ENCODE measurements at regions not wholly inside any gene's neighbourhood (a gene's known extent, or its start where the extent isn't known, plus 50 kb on each side); places are given as distances from the start of the nearest gene placed in this dataset.
"Not testable (repeated sequence)": the region's sequence is repeated elsewhere in the genome, so short reads cannot be mapped to it uniquely, and the experiment has no call there.

DNA sequence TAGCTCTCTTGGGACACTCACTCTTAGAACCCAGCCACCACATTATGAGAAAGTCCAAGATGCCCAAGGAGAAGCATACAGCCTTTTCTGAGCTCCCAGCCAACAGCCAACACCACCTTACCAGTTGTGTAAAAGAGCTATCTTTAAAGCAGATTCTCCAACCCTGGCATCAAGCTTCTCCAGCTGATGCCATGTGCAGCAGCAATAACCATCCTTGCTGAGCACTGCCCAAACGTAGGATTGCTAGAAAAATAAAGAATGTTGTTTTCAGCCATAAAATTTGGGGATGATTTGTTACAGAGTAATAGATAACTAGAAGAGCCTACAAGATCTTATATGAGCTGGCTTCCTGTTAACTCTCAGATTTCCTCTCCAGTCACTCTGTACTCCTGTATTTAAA lies 443.7 kb upstream of the DYNLRB2 start:
- Mint-ChIP-seq H3K36me3 (ENCODE audit: low read depth) (no peaks in the 10 kb centered on the region), H3K27me3 (peaks cover 21% of the 10 kb centered on the region), H3K4me1 (no peaks in the 10 kb centered on the region), H3K27ac (no peak overlapping the region), H3K9me3 (peaks cover 4% of the 10 kb centered on the region), H3K4me3 (no peak overlapping the region)
- ATAC-seq (replicated peaks) = no peak

DNA sequence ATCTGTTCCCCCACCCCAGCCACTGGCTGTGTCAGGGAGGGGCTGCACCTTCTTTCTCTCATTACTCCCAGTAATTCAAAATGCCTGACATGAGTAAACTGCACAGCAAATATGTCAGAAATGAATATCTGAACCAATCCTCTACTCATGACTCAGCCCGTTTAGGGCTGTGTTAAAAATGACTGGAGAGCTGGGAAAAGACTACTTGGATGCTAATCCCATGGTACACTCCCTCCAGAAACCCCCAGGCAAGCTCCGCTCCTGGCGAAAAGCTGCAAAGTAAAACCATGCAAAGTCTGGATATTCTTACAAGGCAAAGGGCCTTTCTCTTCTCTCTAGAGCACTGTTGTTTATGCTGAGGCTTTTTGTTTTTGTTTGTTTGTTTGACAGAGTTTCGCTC lies 448.1 kb upstream of the DYNLRB2 start:
- no peaks in the 10 kb centered on the region for H3K36me3 Mint-ChIP-seq (ENCODE audit: low read depth)
- H3K27ac Mint-ChIP-seq = no peak overlapping the region
- no peaks in the 10 kb centered on the region for H3K9me3 Mint-ChIP-seq
- peak; percentile 31 for ATAC-seq (replicated peaks)
- no peak overlapping the region for H3K4me3 Mint-ChIP-seq
- H3K27me3 Mint-ChIP-seq = peaks cover 15% of the 10 kb centered on the region
- H3K4me1 Mint-ChIP-seq = no peaks in the 10 kb centered on the region

DNA sequence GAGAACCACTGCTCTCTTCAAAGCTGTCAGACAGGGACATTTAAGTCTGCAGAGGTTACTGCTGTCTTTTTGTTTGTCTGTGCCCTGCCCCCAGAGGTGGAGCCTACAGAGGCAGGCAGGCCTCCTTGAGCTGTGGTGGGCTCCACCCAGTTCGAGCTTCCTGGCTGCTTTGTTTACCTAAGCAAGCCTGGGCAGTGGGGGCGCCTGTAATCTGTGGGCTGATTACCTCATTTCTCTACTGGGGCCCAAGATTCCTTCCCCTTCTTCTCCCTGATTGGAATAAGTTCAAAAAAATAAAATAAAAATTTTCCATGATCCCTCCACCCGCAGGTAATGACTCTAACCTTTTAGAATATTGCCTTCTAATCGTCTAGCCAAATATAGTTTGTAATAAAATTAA lies 449.3 kb upstream of the DYNLRB2 start:
- not testable (repeated sequence) for H3K36me3 Mint-ChIP-seq (ENCODE audit: low read depth); H3K4me3 Mint-ChIP-seq; H3K27ac Mint-ChIP-seq; ATAC-seq (replicated peaks); H3K4me1 Mint-ChIP-seq; H3K9me3 Mint-ChIP-seq
- peaks cover 15% of the 10 kb centered on the region for H3K27me3 Mint-ChIP-seq

DNA sequence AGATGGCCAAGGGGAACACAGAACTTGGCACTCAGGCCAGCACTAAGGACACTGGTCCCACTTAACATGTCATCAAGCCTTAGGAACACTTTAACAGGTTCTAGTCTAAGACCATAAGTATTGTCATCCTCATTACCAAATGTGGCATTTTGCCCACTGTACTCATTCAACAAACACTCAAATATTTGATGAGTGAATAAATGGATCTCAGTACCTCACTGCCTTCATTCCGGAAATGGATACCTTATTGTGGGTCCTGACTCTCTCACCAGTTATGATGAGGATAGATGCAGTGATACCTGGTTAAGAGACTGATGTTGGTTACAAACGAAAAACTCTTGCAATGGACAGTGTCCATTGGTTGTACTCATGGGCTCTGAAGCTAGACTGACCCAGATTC lies 455.2 kb upstream of the DYNLRB2 start:
- Mint-ChIP-seq H3K27me3 (peaks cover under 1% of the 10 kb centered on the region), H3K27ac (no peak overlapping the region), H3K4me3 (no peak overlapping the region), H3K36me3 (ENCODE audit: low read depth) (no peaks in the 10 kb centered on the region), H3K9me3 (no peaks in the 10 kb centered on the region), H3K4me1 (no peaks in the 10 kb centered on the region)
- ATAC-seq (replicated peaks) = no peak

DNA sequence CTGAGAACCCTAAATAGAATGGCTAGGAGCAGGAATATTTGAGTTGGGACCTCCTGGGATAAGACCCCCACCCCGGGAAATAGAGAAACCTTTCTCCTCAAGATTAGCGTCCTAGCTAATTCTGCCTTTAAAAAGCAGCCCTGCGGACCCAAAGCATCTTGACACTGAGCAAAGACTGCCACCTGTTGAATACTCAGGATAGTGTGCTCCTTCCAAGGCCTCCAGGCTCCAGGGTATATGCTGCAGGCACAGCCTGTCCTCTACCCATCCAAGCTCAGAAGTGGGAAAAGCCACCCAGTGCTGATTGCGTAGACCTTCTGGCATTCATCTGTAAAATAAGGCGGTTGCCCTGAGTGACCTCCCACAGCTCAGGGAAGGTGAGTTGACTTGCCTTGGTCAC lies 456.2 kb upstream of the DYNLRB2 start:
- Mint-ChIP-seq H3K4me3 (no peak overlapping the region), H3K9me3 (no peaks in the 10 kb centered on the region), H3K27ac (peak overlapping the region; percentile 13), H3K27me3 (no peaks in the 10 kb centered on the region), H3K36me3 (ENCODE audit: low read depth) (no peaks in the 10 kb centered on the region), H3K4me1 (no peaks in the 10 kb centered on the region)
- peak; percentile 77 for ATAC-seq (replicated peaks)

DNA sequence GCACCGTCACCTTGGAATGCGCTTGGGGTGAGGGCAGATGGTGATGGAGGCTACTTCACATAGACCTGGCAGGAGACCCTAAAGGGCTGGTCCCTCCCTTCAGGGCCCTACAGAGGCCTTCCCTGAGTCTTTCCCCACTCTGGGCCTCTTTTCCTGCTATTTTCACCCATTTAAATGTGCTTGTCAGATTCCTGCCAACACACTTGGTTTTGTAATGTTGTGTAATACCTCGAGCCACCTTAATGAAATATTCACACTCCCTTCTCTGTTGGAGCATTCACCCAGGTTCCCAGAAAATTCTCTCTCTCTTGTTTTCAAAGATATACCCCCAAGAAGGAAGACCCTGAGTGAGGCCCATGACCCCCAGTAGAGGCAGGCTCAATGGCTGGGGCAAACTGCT lies 456.6 kb upstream of the DYNLRB2 start:
- H3K4me3 Mint-ChIP-seq = no peak overlapping the region
- no peaks in the 10 kb centered on the region for H3K9me3 Mint-ChIP-seq
- H3K27me3 Mint-ChIP-seq = no peaks in the 10 kb centered on the region
- ATAC-seq (replicated peaks) = no peak
- H3K27ac Mint-ChIP-seq = peak overlapping the region; percentile 13
- H3K4me1 Mint-ChIP-seq = no peaks in the 10 kb centered on the region
- H3K36me3 Mint-ChIP-seq (ENCODE audit: low read depth) = no peaks in the 10 kb centered on the region

DNA sequence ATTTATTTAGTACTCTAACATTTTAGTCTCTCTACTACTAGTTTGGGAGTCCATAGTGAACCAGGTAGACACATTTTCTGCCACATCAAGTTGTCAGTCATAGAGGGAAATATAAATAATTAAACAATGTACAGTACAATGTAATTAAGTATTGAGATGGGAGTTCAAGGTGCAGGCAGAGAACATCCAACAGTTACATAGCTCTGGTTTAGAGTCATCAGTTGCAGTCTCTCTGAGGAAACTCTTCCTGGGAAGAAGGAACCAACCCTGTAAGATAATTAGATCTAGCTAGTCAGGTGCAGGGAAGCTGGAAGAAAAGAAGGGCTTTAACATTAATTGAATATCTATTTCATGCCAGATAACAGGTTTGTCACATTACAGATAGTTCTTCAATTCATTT lies 457.9 kb upstream of the DYNLRB2 start:
- Mint-ChIP-seq H3K27me3 (no peaks in the 10 kb centered on the region), H3K36me3 (ENCODE audit: low read depth) (no peaks in the 10 kb centered on the region), H3K27ac (no peak overlapping the region), H3K9me3 (no peaks in the 10 kb centered on the region), H3K4me3 (no peak overlapping the region), H3K4me1 (no peaks in the 10 kb centered on the region)
- no peak for ATAC-seq (replicated peaks)

DNA sequence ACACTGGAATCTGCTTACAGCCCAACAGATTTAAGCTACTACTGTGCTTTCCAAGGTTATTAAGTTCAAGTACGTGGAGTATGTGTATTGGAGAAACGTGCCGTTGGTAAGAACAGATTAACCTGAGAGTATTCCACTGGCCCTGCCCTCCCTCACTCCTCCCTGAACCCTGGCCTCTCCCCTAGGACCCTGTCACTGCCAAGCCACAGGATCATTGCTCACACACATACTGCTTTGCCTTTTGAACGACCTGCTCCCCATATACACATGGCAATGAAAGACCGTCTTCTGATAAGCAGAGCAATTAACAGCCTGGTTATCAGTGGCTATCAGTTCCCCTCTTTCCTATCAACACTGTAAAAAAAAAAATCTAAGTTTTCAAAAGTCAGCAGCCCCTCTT lies 458.9 kb upstream of the DYNLRB2 start:
- no peak for ATAC-seq (replicated peaks)
- no peaks in the 10 kb centered on the region for H3K9me3 Mint-ChIP-seq
- H3K27me3 Mint-ChIP-seq = peaks cover 4% of the 10 kb centered on the region
- H3K4me3 Mint-ChIP-seq = no peak overlapping the region
- no peak overlapping the region for H3K27ac Mint-ChIP-seq
- H3K36me3 Mint-ChIP-seq (ENCODE audit: low read depth) = no peaks in the 10 kb centered on the region
- no peaks in the 10 kb centered on the region for H3K4me1 Mint-ChIP-seq

DNA sequence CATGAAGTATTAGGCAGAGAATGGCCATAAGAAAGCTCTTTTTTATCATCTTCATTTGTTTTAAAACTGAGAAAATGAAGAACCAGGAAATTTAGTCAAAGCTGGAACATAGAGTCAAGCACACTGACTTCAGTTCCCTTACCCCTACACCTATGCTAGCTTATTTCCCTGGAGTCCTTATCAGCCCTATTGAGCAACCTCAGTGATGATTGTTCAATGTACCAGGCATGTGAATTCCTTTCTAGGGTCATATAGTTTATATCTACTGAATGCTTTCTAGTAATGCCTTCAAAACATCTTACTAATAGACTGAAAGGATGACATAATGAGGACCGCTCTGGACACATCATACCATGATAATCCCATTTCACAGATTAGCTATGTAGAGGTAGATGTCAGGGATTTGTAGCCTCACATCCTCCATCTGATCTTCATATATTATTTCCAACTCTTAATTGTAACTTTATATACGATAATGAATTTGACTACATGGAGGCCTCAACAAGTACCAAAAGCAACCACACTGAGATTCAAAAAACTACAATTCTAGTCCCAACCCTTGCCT lies 460.4 kb upstream of the DYNLRB2 start:
- ATAC-seq (replicated peaks) = peak; percentile 28
- Mint-ChIP-seq H3K27me3 (peaks cover 5% of the 10 kb centered on the region), H3K9me3 (no peaks in the 10 kb centered on the region)

DNA sequence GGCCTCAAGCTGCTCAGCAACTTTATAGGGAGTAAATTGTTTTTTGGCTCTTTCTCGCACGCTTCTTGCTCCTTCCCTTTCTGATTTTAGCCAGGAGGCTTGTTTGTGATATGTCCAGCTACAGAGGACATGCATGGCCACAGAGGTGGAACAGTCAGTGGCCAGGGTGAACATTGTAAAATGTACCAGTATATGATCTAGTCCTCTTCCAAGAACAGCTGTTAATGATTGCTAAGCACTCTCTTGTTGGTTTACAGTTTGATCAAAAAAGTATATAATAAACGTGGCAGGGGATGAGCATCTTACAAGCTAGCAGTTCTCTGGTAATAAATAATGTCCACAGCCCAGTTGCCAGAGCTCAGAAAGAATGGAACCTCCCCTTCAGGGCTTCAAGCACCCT lies 461.7 kb upstream of the DYNLRB2 start:
- no peak overlapping the region for H3K4me3 Mint-ChIP-seq
- peaks cover 5% of the 10 kb centered on the region for H3K27me3 Mint-ChIP-seq
- ATAC-seq (replicated peaks) = no peak
- H3K27ac Mint-ChIP-seq = no peak overlapping the region
- H3K36me3 Mint-ChIP-seq (ENCODE audit: low read depth) = no peaks in the 10 kb centered on the region
- H3K9me3 Mint-ChIP-seq = no peaks in the 10 kb centered on the region
- no peaks in the 10 kb centered on the region for H3K4me1 Mint-ChIP-seq

More for the DNA sequence above, 460.4 kb upstream of the DYNLRB2 start:
- no peaks in the 10 kb centered on the region for H3K36me3 Mint-ChIP-seq (ENCODE audit: low read depth)
- H3K4me1 Mint-ChIP-seq = no peaks in the 10 kb centered on the region
- no peak overlapping the region for H3K27ac Mint-ChIP-seq
- H3K4me3 Mint-ChIP-seq = no peak overlapping the region

DNA sequence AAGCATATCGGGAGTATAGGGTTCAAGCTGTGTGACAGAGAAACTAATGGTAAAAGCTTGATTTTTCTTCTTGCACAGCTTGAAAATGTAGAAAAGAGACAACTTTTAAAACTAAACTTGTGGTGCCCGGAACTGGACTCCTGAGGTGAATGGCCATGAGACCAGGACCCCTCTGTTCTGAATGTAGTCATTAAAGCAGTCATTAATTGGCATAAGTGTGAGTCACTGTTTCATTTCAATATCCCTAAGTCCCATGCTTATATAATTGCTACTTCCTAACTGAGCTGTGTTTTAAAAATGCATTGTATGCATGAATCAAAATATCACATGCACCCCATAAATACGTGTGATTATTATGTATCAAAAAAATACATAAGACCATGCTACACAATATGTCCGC lies 463.1 kb upstream of the DYNLRB2 start:
- H3K36me3 Mint-ChIP-seq (ENCODE audit: low read depth) = no peaks in the 10 kb centered on the region
- H3K9me3 Mint-ChIP-seq = no peaks in the 10 kb centered on the region
- no peaks in the 10 kb centered on the region for H3K4me1 Mint-ChIP-seq
- H3K4me3 Mint-ChIP-seq = no peak overlapping the region
- ATAC-seq (replicated peaks) = no peak
- peaks cover 5% of the 10 kb centered on the region for H3K27me3 Mint-ChIP-seq
- H3K27ac Mint-ChIP-seq = no peak overlapping the region

DNA sequence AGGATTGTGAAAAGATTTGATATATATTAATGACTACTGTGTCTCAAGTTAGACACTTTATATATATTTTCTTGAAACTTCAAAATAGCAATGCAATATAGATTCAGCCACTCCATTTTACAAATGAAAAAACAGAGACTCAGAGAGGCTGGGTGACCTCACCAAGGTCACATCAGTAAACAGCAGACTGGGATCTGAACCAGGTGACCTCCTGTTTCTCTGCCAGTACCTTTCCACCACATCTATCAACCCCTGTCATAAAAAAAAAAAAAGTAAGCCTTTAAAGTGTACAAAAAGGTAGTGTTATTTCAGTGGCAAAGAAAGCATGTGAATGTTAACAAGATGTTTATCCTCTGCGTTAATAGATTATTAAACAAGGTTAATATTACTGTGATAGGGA lies 466.5 kb upstream of the DYNLRB2 start:
- Mint-ChIP-seq H3K27ac (no peak overlapping the region), H3K36me3 (ENCODE audit: low read depth) (no peaks in the 10 kb centered on the region), H3K4me1 (no peaks in the 10 kb centered on the region), H3K27me3 (peaks cover 9% of the 10 kb centered on the region), H3K9me3 (no peaks in the 10 kb centered on the region), H3K4me3 (no peak overlapping the region)
- ATAC-seq (replicated peaks) = no peak

DNA sequence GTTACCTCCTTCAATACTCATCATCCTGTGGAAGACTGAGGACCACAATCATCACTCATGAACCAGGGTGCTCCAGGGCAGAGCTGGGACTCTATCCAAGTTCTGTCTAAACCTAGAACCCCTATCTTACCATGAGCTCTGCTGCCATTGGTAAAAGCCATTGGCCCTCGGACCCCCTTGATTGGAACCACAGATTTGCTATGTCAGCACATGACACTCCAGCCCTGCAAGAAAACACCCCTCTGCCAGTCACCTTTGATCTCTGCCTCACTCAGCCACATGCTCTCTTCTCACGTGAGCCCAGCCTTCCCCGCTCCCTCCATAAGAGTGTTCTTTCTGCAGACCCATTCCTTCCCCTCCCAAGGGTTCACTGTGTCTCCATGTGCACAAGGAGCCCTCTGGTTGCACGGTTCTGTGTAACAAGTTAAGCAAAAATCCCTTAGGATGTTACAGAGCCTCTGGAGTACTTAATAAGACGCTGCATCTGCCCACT lies 468.8 kb upstream of the DYNLRB2 start:
- Mint-ChIP-seq H3K4me1 (no peaks in the 10 kb centered on the region), H3K27ac (no peak overlapping the region), H3K4me3 (no peak overlapping the region), H3K27me3 (peaks cover 15% of the 10 kb centered on the region), H3K36me3 (ENCODE audit: low read depth) (no peaks in the 10 kb centered on the region), H3K9me3 (no peaks in the 10 kb centered on the region)
- no peak for ATAC-seq (replicated peaks)

DNA sequence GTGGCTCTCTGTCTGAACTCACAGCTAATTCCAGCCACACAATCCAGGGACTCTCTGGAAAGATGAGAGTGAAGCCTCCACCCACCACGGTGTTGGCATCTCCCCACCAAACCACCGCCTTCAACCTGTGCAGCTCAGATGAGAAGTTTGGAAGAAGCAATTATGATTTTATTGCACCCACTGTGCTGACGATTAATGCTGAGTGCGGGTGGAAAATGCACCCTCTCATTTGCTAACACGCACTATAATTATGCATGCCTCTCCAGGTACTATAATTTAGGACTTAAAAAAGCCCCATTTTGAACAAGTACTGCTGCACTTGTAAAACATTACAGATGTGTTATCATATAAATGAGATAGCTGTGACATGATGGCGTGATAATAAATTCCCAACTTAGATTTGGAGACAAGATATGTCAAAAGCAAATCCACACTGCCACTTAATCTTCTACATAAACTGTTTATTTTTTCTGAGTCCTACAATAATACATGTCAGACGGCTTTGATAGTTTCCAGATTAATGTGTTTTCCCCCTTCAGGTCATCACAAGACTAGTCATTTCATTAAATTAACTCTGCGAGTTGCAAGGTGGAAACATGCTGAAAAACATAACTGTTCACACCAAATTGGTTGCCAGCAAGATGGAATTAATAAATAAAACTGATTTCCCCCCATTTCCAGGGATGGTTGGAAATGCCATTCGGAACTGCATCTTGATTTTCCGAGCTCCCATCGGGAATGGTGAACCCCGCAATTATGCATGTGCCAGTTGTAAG lies 466.5 kb upstream of the MAF start:
- Mint-ChIP-seq H3K27me3 (peaks cover 10% of the 10 kb centered on the region), H3K4me3 (no peak overlapping the region), H3K27ac (no peak overlapping the region), H3K9me3 (no peaks in the 10 kb centered on the region), H3K36me3 (ENCODE audit: low read depth) (no peaks in the 10 kb centered on the region), H3K4me1 (no peaks in the 10 kb centered on the region)
- ATAC-seq (replicated peaks) = no peak

DNA sequence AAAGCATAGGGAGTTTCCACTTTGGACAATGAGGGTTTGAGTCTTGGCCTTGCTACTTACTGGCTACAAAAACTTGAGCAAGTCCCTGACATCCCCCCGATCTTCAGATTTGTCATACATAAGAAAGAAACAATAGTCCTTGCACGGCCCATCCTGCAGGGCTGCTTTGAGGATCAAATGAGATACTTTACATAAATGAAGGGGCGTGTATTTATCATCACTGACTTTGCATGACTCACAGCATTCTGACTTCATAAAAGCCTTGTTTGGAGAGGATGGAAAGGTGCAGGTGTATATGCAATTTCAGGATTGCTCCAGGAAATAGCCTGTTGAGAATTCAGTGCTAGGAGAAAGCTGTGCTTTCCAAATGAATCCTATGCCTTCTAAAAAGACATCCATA lies 465.0 kb upstream of the MAF start:
- H3K27ac Mint-ChIP-seq = no peak overlapping the region
- H3K36me3 Mint-ChIP-seq (ENCODE audit: low read depth) = no peaks in the 10 kb centered on the region
- H3K4me1 Mint-ChIP-seq = no peaks in the 10 kb centered on the region
- no peaks in the 10 kb centered on the region for H3K9me3 Mint-ChIP-seq
- no peak for ATAC-seq (replicated peaks)
- H3K4me3 Mint-ChIP-seq = no peak overlapping the region
- H3K27me3 Mint-ChIP-seq = peaks cover 8% of the 10 kb centered on the region
